IMR-90 (cell line): ENCODE measurements at regions not wholly inside any gene's neighbourhood (a gene's known extent, or its start where the extent isn't known, plus 50 kb on each side); places are given as distances from the start of the nearest gene placed in this dataset.

ENCODE experiments used
- ATAC-seq: fragments of 200-7000 bp; cut with Tn5 transposase; 2 replicates; pipeline ENCODE4 v1.9.1; 2020; ENCODE audit warnings: low read depth, mild to moderate bottlenecking, moderate library complexity
- BruUV-seq: library from RNA; stranded (reverse); fragments of 400-500 nt; replicated peaks from 2 replicates; lab custom pipeline; 2021; lab: Mats Ljungman, UMichigan
- CTCF ChIA-PET: fragments of 300-600 bp; formaldehyde crosslinking; extraction: SDS; loops from one replicate; lab custom pipeline; 2021; ENCODE audit warnings: antibody characterized with exemption; lab: Yijun Ruan, JAX
- POLR2A ChIA-PET: fragments of 300-600 bp; sonication (Branson Sonifier 250); formaldehyde crosslinking; loops from one replicate; lab custom pipeline; 2022; ENCODE audit warnings: antibody characterized with exemption; ENCODE audit not compliant: unreplicated experiment; lab: Charles Lee
- DNase-seq: peaks from one replicate; pipeline ENCODE4 v3.0.0; 2013
- H2AFZ ChIP-seq: replicated peaks from 2 replicates; pipeline ENCODE3; 2013; ENCODE audit warnings: low read length, mild to moderate bottlenecking; ENCODE audit not compliant: poor library complexity
- H2AK5ac ChIP-seq: 2 replicates; pipeline ENCODE4 v1.6.1; 2013; ENCODE audit warnings: low read depth, low read length, inconsistent platforms
- H2AK9ac ChIP-seq: replicated peaks from 2 replicates; pipeline ENCODE3; 2013; ENCODE audit warnings: mild to moderate bottlenecking, low read depth, low read length, moderate library complexity; ENCODE audit not compliant: poor library complexity
- H2BK120ac ChIP-seq: 2 replicates; pipeline ENCODE4 v1.6.1; 2013; ENCODE audit warnings: low read depth, low read length, inconsistent platforms
- H2BK15ac ChIP-seq: 3 replicates; pipeline ENCODE4 v1.6.1; 2013; ENCODE audit warnings: low read depth, low read length, inconsistent platforms
- H2BK20ac ChIP-seq: 2 replicates; pipeline ENCODE4 v1.6.1; 2013; ENCODE audit warnings: low read depth, mild to moderate bottlenecking, inconsistent platforms, low read length, moderate library complexity
- H2BK5ac ChIP-seq: 2 replicates; pipeline ENCODE4 v1.6.1; 2013; ENCODE audit warnings: mild to moderate bottlenecking, low read depth, low read length, inconsistent platforms; ENCODE audit not compliant: poor library complexity, severe bottlenecking
- H3K14ac ChIP-seq: replicated peaks from 2 replicates; pipeline ENCODE4 v1.6.1; 2013; ENCODE audit warnings: low read depth, low read length, inconsistent platforms
- H3K18ac ChIP-seq: 2 replicates; pipeline ENCODE4 v1.6.1; 2013; ENCODE audit warnings: low read depth, low read length, control low read depth
- H3K23ac ChIP-seq: 2 replicates; pipeline ENCODE4 v1.6.1; 2013; ENCODE audit warnings: low read depth, low read length, inconsistent platforms
- H3K27ac ChIP-seq: 2 replicates; pipeline ENCODE4 v1.5.1; 2013; ENCODE audit warnings: mild to moderate bottlenecking, control low read depth, low read length; ENCODE audit not compliant: insufficient read depth
- H3K27me3 ChIP-seq: 2 replicates; pipeline ENCODE4 v1.6.1; 2013; ENCODE audit warnings: low read length; ENCODE audit not compliant: control insufficient read depth, insufficient read depth
- H3K36me3 ChIP-seq: 2 replicates; pipeline ENCODE4 v1.6.1; 2013; ENCODE audit warnings: low read length, mixed read lengths; ENCODE audit not compliant: control insufficient read depth, insufficient read depth
- H3K4ac ChIP-seq: 2 replicates; pipeline ENCODE4 v1.6.1; 2013; ENCODE audit warnings: low read depth, low read length, inconsistent platforms
- H3K4me1 ChIP-seq: 2 replicates; pipeline ENCODE4 v1.6.1; 2013; ENCODE audit warnings: low read length, mixed read lengths; ENCODE audit not compliant: control insufficient read depth, insufficient read depth
- H3K4me2 ChIP-seq: 2 replicates; pipeline ENCODE4 v1.6.1; 2013; ENCODE audit warnings: low read depth, mild to moderate bottlenecking, control low read depth, low read length, moderate library complexity
- H3K4me3 ChIP-seq: 2 replicates; pipeline ENCODE4 v1.5.1; 2013; ENCODE audit warnings: low read depth, mild to moderate bottlenecking, control low read depth, low read length, moderate library complexity; ENCODE audit not compliant: insufficient read depth
- H3K56ac ChIP-seq: 2 replicates; pipeline ENCODE4 v1.6.1; 2013; ENCODE audit warnings: low read length, inconsistent platforms; ENCODE audit not compliant: insufficient read depth; ENCODE audit errors: extremely low read depth
- H3K79me1 ChIP-seq, 2 experiments: 2 replicates each; pipeline ENCODE4 v1.6.1; 2013; ENCODE audit warnings: low read length in 2 of 2, inconsistent platforms in 1 of 2, low read depth in 1 of 2
- H3K9ac ChIP-seq: 2 replicates; pipeline ENCODE4 v1.6.1; 2013; ENCODE audit warnings: low read depth, low read length, control low read depth
- H3K9me1 ChIP-seq: 2 replicates; pipeline ENCODE4 v1.6.1; 2013; ENCODE audit warnings: low read length, inconsistent platforms; ENCODE audit not compliant: insufficient read depth
- H3K9me3 ChIP-seq: 2 replicates; pipeline ENCODE4 v1.6.1; 2013; ENCODE audit warnings: low read length; ENCODE audit not compliant: control insufficient read depth, insufficient read depth
- H4K20me1 ChIP-seq: 2 replicates; pipeline ENCODE4 v1.6.1; 2013; ENCODE audit warnings: low read length, inconsistent platforms; ENCODE audit not compliant: insufficient read depth
- H4K5ac ChIP-seq: 2 replicates; pipeline ENCODE4 v1.6.1; 2013; ENCODE audit warnings: mild to moderate bottlenecking, low read depth, low read length, control low read depth
- H4K8ac ChIP-seq, 2 experiments: 2 replicates each; pipeline ENCODE4 v1.6.1; 2013; ENCODE audit warnings: low read depth in 2 of 2, low read length in 2 of 2, control low read depth in 1 of 2, inconsistent platforms in 1 of 2
- H4K91ac ChIP-seq: 2 replicates; pipeline ENCODE4 v1.6.1; 2013; ENCODE audit warnings: low read depth, low read length, inconsistent platforms; ENCODE audit not compliant: insufficient read depth
- BHLHE40 ChIP-seq: fragments of 150-350 bp; IDR thresholded peaks from 2 replicates; pipeline ENCODE4 v1.6.1; 2016; ENCODE audit warnings: mild to moderate bottlenecking, low read depth, low read length
- CEBPB ChIP-seq: IDR thresholded peaks from 2 replicates; pipeline ENCODE4 v1.6.1; 2012; ENCODE audit warnings: low read depth, low read length, improper control_type of control experiment
- CHD1 ChIP-seq: IDR thresholded peaks from 2 replicates; pipeline ENCODE4 v1.6.1; 2012; ENCODE audit warnings: low read depth, low read length, improper control_type of control experiment
- CTCF ChIP-seq: conservative IDR thresholded peaks from 2 replicates; pipeline ENCODE4 v1.5.1; 2012; ENCODE audit warnings: mild to moderate bottlenecking, low read depth, low read length, improper control_type of control experiment
- ELK1 ChIP-seq: fragments of 150-350 bp; IDR thresholded peaks from 2 replicates; pipeline ENCODE4 v1.6.1; 2016; ENCODE audit warnings: low read depth, mild to moderate bottlenecking, low read length, moderate library complexity, borderline replicate concordance
- FOS ChIP-seq: fragments of 150-350 bp; IDR thresholded peaks from 2 replicates; pipeline ENCODE4 v1.6.1; 2016; ENCODE audit warnings: low read depth, low read length
- MAFK ChIP-seq: IDR thresholded peaks from 2 replicates; pipeline ENCODE4 v1.6.1; 2012; ENCODE audit warnings: low read depth, low read length, improper control_type of control experiment
- MAZ ChIP-seq: IDR thresholded peaks from 2 replicates; pipeline ENCODE4 v1.6.1; 2012; ENCODE audit warnings: low read depth, mild to moderate bottlenecking, low read length, improper control_type of control experiment, moderate library complexity, borderline replicate concordance
- MXI1 ChIP-seq: IDR thresholded peaks from 2 replicates; pipeline ENCODE4 v1.6.1; 2012; ENCODE audit warnings: low read depth, mild to moderate bottlenecking, low read length, moderate library complexity, borderline replicate concordance
- NFE2L2 ChIP-seq: fragments of 150-350 bp; IDR thresholded peaks from 2 replicates; pipeline ENCODE4 v1.6.1; 2016; ENCODE audit warnings: low read depth, mild to moderate bottlenecking, low read length
- POLR2A ChIP-seq: IDR thresholded peaks from 2 replicates; pipeline ENCODE4 v1.6.1; 2012; ENCODE audit warnings: mild to moderate bottlenecking, low read depth, low read length
- RAD21 ChIP-seq: IDR thresholded peaks from 2 replicates; pipeline ENCODE4 v1.6.1; 2012; ENCODE audit warnings: low read length, improper control_type of control experiment
- RCOR1 ChIP-seq: IDR thresholded peaks from 2 replicates; pipeline ENCODE4 v1.6.1; 2012; ENCODE audit warnings: mild to moderate bottlenecking, low read length, improper control_type of control experiment; ENCODE audit not compliant: insufficient replicate concordance
- RFX5 ChIP-seq: IDR thresholded peaks from 2 replicates; pipeline ENCODE4 v1.8.0; 2012; ENCODE audit warnings: low read depth, mild to moderate bottlenecking, low read length, moderate library complexity
- SMC3 ChIP-seq: fragments of 150-350 bp; IDR thresholded peaks from 2 replicates; pipeline ENCODE4 v1.6.1; 2016; ENCODE audit warnings: low read depth, mild to moderate bottlenecking, antibody characterized with exemption, low read length, moderate library complexity
- USF2 ChIP-seq: fragments of 150-350 bp; IDR thresholded peaks from 2 replicates; pipeline ENCODE4 v1.6.1; 2017; ENCODE audit warnings: mild to moderate bottlenecking, antibody characterized with exemption, low read length, low read depth
- WGBS, 2 experiments: methylation state at CpG; one replicate each; pipeline versions ENCODE4 v1.1.5 to v1.1.7; 2013; ENCODE audit warnings: missing lambda C conversion rate in 2 of 2; ENCODE audit not compliant: insufficient read length in 1 of 2; ENCODE audit errors: extremely low coverage in 2 of 2; 5-methylcytosine and 5-hydroxymethylcytosine counted together
- dilution Hi-C: fragments of 300-500 bp; cut with HindIII; formaldehyde crosslinking; loops from one replicate; pipeline ENCODE4 v1.14.3; 2018; ENCODE audit warnings: low sequenced_read_pairs; ENCODE audit not compliant: unreplicated experiment
- in situ Hi-C: fragments of 300-500 bp; cut with MboI; formaldehyde crosslinking; loops from 3 replicates; pipeline ENCODE4 v1.14.3; 2019; ENCODE audit warnings: low sequenced_read_pairs, inconsistent platforms, mixed read lengths
- intact Hi-C: fragments of 100-400 bp; cut with micrococcal nuclease; formaldehyde crosslinking; loops from 2 replicates; pipeline ENCODE4 v1.10.0; 2022

- intact Hi-C loops: no loop called here
- ChIA-PET POLR2A (no interaction called here), CTCF (interaction anchor here (0.7 to 1.6 kb wide), 3 partner anchors 9 to 167 kb away, joined by 3 to 6 read pairs (median 3); partner anchors contain the start of gene LRRC1)
- Histone ChIP-seq H3K27me3 (no peaks in the 10 kb centered on the region), H4K8ac (no peak overlapping the region), H3K9me3 (no peaks in the 10 kb centered on the region), H2BK20ac (no peak overlapping the region), H2BK15ac (no peak overlapping the region), H2AK9ac (no peak overlapping the region), H3K9ac (no peak overlapping the region), H4K5ac (no peak overlapping the region), H2AK5ac (no peak overlapping the region), H3K14ac (no peak overlapping the region), H3K18ac (no peak overlapping the region), H3K4me3 (no peak overlapping the region), H3K4me1 (no peaks in the 10 kb centered on the region), H3K4ac (no peak overlapping the region), H4K20me1 (no peaks in the 10 kb centered on the region), H3K56ac (no peak overlapping the region), H3K9me1 (no peaks in the 10 kb centered on the region), H4K91ac (no peak overlapping the region), H3K23ac (no peak overlapping the region), H2AFZ (no peak overlapping the region), H2BK120ac (no peak overlapping the region), H2BK5ac (no peak overlapping the region), H3K4me2 (no peak overlapping the region), H3K79me1 (no peaks in the 10 kb centered on the region), H3K36me3 (no peaks in the 10 kb centered on the region), H3K27ac (no peak overlapping the region)
- no TSS peak for BruUV-seq
- DNase-seq (no peak), ATAC-seq (no peak)
- WGBS, 2 experiments: no CpG with 5 or more reads among the region's 2 CpGs
- in situ Hi-C loops: loop anchor here (5.0 kb wide), 1 partner anchor 224 kb away; no protein-coding TSS in a partner anchor
- dilution Hi-C loops: no loop called here
- TF ChIP-seq FOS (no peak), NFE2L2 (no peak), MXI1 (no peak), ELK1 (no peak), CHD1 (no peak), SMC3 (no peak), USF2 (no peak), POLR2A (no peak), MAFK (no peak), CTCF (no peak), BHLHE40 (no peak), CEBPB (no peak), MAZ (no peak), RFX5 (no peak), RAD21 (no peak), RCOR1 (no peak)
Observed at GRCh38 chr6:53721766-53722165, 56.2 kb upstream of the KLHL31 start.
